AG04449 (cell line): ENCODE measurements at regions not wholly inside any gene's neighbourhood (a gene's known extent, or its start where the extent isn't known, plus 50 kb on each side); places are given as distances from the start of the nearest gene placed in this dataset.

Source experiments
- CTCF ChIA-PET: fragments of 350-600 bp; formaldehyde crosslinking; extraction: SDS; loops from one replicate; lab custom pipeline; 2021; ENCODE audit warnings: antibody characterized with exemption; lab: Yijun Ruan, JAX
- POLR2A ChIA-PET: fragments of 400-600, 350-600 bp; formaldehyde crosslinking; extraction: SDS; loops from one replicate; lab custom pipeline; 2020; ENCODE audit warnings: antibody characterized with exemption, inconsistent platforms; lab: Yijun Ruan, JAX
- DNase-seq: peaks from one replicate; pipeline ENCODE4 v3.0.0-alpha.2; 2010; ENCODE audit warnings: low read depth, low spot score
- H3K4me3 ChIP-seq: 2 replicates; pipeline ENCODE4 v1.5.1; 2011; ENCODE audit warnings: low read depth, mild to moderate bottlenecking, control low read depth, low read length
- CTCF ChIP-seq: IDR thresholded peaks from one replicate; pipeline ENCODE4 v1.5.1; 2011; ENCODE audit warnings: mild to moderate bottlenecking, moderate library complexity, low read length, control low read depth, inconsistent platforms; ENCODE audit not compliant: insufficient read depth; ENCODE audit errors: missing control alignments

- CTCF ChIA-PET, result interaction anchor here (1.0 to 2.5 kb wide), 4 partner anchors 16 to 380 kb away, joined by 3 to 9 read pairs (median 3); no protein-coding TSS in a partner anchor
- H3K4me3 ChIP-seq, result no peak overlapping the region
- no peak for DNase-seq
- POLR2A ChIA-PET, result no interaction called here
- TF ChIP-seq CTCF, result no peak
Measured at GRCh38 chr9:18190671-18191374, 283.1 kb upstream of the ADAMTSL1 start.

- TF ChIP-seq CTCF, result no peak
- POLR2A ChIA-PET, result no interaction called here
- CTCF ChIA-PET, result interaction anchor here (2.2 kb wide), 1 partner anchor 19 kb away, joined by 6 read pairs; no protein-coding TSS in a partner anchor
- H3K4me3 ChIP-seq, result no peak overlapping the region
- no peak for DNase-seq
Measured at GRCh38 chr9:18194316-18194715, 279.6 kb upstream of the ADAMTSL1 start.

- H3K4me3 ChIP-seq, result no peak overlapping the region
- ChIA-PET POLR2A (no interaction called here), CTCF (interaction anchor here (0.7 to 1.2 kb wide), 2 partner anchors 11 to 18 kb away, joined by 3 read pairs; no protein-coding TSS in a partner anchor)
- TF ChIP-seq CTCF, result no peak
- no peak for DNase-seq
Measured at GRCh38 chr9:18195223-18195622, 278.7 kb upstream of the ADAMTSL1 start.

- ChIA-PET POLR2A (no interaction called here), CTCF (interaction anchor here (1.2 to 1.8 kb wide), 2 partner anchors 390 to 392 kb away, joined by 4 to 6 read pairs; no protein-coding TSS in a partner anchor)
- H3K4me3 ChIP-seq, result no peak overlapping the region
- TF ChIP-seq CTCF, result no peak
- DNase-seq, result no peak
Measured at GRCh38 chr9:18202924-18203323, 271.0 kb upstream of the ADAMTSL1 start.

GRCh38 chr9:18207735-18208134, 266.2 kb upstream of the ADAMTSL1 start:
- ChIA-PET POLR2A (no interaction called here), CTCF (interaction anchor here (0.6 to 6.5 kb wide), 6 partner anchors 8 to 821 kb away, joined by 3 to 83 read pairs (median 4); no protein-coding TSS in a partner anchor)
- TF ChIP-seq CTCF, result no peak
- DNase-seq, result no peak
- no peak overlapping the region for H3K4me3 ChIP-seq

- CTCF ChIA-PET, result interaction anchor here (0.6 to 6.5 kb wide), 9 partner anchors 8 to 837 kb away, joined by 3 to 83 read pairs (median 3); no protein-coding TSS in a partner anchor
- no peak for DNase-seq
- no peak overlapping the region for H3K4me3 ChIP-seq
- TF ChIP-seq CTCF, result peak; percentile 50
- POLR2A ChIA-PET, result no interaction called here
Measured at GRCh38 chr9:18208166-18209059, 265.5 kb upstream of the ADAMTSL1 start.
